ENCODE measurements at regions not wholly inside any gene's neighbourhood (a gene's known extent, or its start where the extent isn't known, plus 50 kb on each side); places are given as distances from the start of the nearest gene placed in this dataset.

GRCh38 chr9:12414514-12414913 is 278.7 kb upstream of the TYRP1 start:
- no peaks in the 10 kb centered on the region for H3F3A ChIP-seq (ENCODE audit: low read length, unreplicated experiment)
- H3K4me1 ChIP-seq (ENCODE audit: insufficient read depth, low read length): no peaks in the 10 kb centered on the region
- H3K27me3 ChIP-seq (ENCODE audit: low read length): no peaks in the 10 kb centered on the region
- H3K4me3 ChIP-seq (ENCODE audit: low read length): no peak overlapping the region
- intact Hi-C loops (cut with micrococcal nuclease): no loop called here
- H3K9me3 ChIP-seq (ENCODE audit: low read length): no peaks in the 10 kb centered on the region
- no peaks in the 10 kb centered on the region for H3K36me3 ChIP-seq (ENCODE audit: low read depth, low read length)
- no peaks in the 10 kb centered on the region for H3K79me2 ChIP-seq (ENCODE audit: low read length)
- BruUV-seq (replicated peaks): no TSS peak
- no peaks in the 10 kb centered on the region for H4K20me1 ChIP-seq (ENCODE audit: low read length)
- H3K9ac ChIP-seq (ENCODE audit: low read length): no peak overlapping the region
- no peak overlapping the region for H2AFZ ChIP-seq (ENCODE audit: low read length)
- TF ChIP-seq CTCF (conservative IDR thresholded peaks at IDR 0.05; ENCODE audit: low read depth, low read length): no peak
- TF ChIP-seq EZH2phosphoT487 (IDR thresholded peaks at IDR 0.05; ENCODE audit: borderline replicate concordance, low read length): no peak
- no peak for TF ChIP-seq EZH2 (IDR thresholded peaks at IDR 0.05; ENCODE audit: low read length, unreplicated experiment)
- DNase-seq (no peak), ATAC-seq (no peak)
- H3K27ac ChIP-seq (ENCODE audit: low read length): no peak overlapping the region
- H3K9me2 ChIP-seq (replicated peaks; ENCODE audit: low read length): no peaks in the 10 kb centered on the region
- CTCF ChIA-PET: no interaction called here
- POLR2A ChIA-PET (ENCODE audit: unreplicated experiment): no interaction called here
- H3K4me2 ChIP-seq (ENCODE audit: low read length): no peak overlapping the region

GRCh38 chr9:12415361-12415760 is 277.8 kb upstream of the TYRP1 start:
- DNase-seq: peak; percentile 16
- no peaks in the 10 kb centered on the region for H3K4me1 ChIP-seq (ENCODE audit: insufficient read depth, low read length)
- H3K79me2 ChIP-seq (ENCODE audit: low read length): no peaks in the 10 kb centered on the region
- H3K9ac ChIP-seq (ENCODE audit: low read length): no peak overlapping the region
- intact Hi-C loops (cut with micrococcal nuclease): no loop called here
- TF ChIP-seq EZH2 (IDR thresholded peaks at IDR 0.05; ENCODE audit: low read length, unreplicated experiment) (no peak), EZH2phosphoT487 (IDR thresholded peaks at IDR 0.05; ENCODE audit: borderline replicate concordance, low read length) (no peak), CTCF (conservative IDR thresholded peaks at IDR 0.05; ENCODE audit: low read depth, low read length) (no peak)
- no peaks in the 10 kb centered on the region for H3F3A ChIP-seq (ENCODE audit: low read length, unreplicated experiment)
- ChIA-PET CTCF (no interaction called here), POLR2A (ENCODE audit: unreplicated experiment) (no interaction called here)
- H3K27me3 ChIP-seq (ENCODE audit: low read length): no peaks in the 10 kb centered on the region
- no peak; the same call in 1 of the 2 replicates for ATAC-seq
- H2AFZ ChIP-seq (ENCODE audit: low read length): no peak overlapping the region
- no TSS peak for BruUV-seq (replicated peaks)
- H3K27ac ChIP-seq (ENCODE audit: low read length): no peak overlapping the region
- no peak overlapping the region for H3K4me3 ChIP-seq (ENCODE audit: low read length)
- no peaks in the 10 kb centered on the region for H4K20me1 ChIP-seq (ENCODE audit: low read length)
- no peak overlapping the region for H3K4me2 ChIP-seq (ENCODE audit: low read length)
- H3K9me3 ChIP-seq (ENCODE audit: low read length): no peaks in the 10 kb centered on the region
- no peaks in the 10 kb centered on the region for H3K36me3 ChIP-seq (ENCODE audit: low read depth, low read length)
- no peaks in the 10 kb centered on the region for H3K9me2 ChIP-seq (replicated peaks; ENCODE audit: low read length)

- DNase-seq (no peak), ATAC-seq (no peak)
- no peaks in the 10 kb centered on the region for H3F3A ChIP-seq (ENCODE audit: low read length, unreplicated experiment)
- H3K27me3 ChIP-seq (ENCODE audit: low read length): no peaks in the 10 kb centered on the region
- POLR2A ChIA-PET (ENCODE audit: unreplicated experiment): no interaction called here
- TF ChIP-seq EZH2 (IDR thresholded peaks at IDR 0.05; ENCODE audit: low read length, unreplicated experiment): no peak
- no peak for TF ChIP-seq CTCF (conservative IDR thresholded peaks at IDR 0.05; ENCODE audit: low read depth, low read length)
- no peak for TF ChIP-seq EZH2phosphoT487 (IDR thresholded peaks at IDR 0.05; ENCODE audit: borderline replicate concordance, low read length)
- H3K9ac ChIP-seq (ENCODE audit: low read length): no peak overlapping the region
- H3K36me3 ChIP-seq (ENCODE audit: low read depth, low read length): no peaks in the 10 kb centered on the region
- no peaks in the 10 kb centered on the region for H3K9me3 ChIP-seq (ENCODE audit: low read length)
- no peak overlapping the region for H3K4me3 ChIP-seq (ENCODE audit: low read length)
- H3K79me2 ChIP-seq (ENCODE audit: low read length): no peaks in the 10 kb centered on the region
- H3K27ac ChIP-seq (ENCODE audit: low read length): no peak overlapping the region
- no peaks in the 10 kb centered on the region for H4K20me1 ChIP-seq (ENCODE audit: low read length)
- no peaks in the 10 kb centered on the region for H3K4me1 ChIP-seq (ENCODE audit: insufficient read depth, low read length)
- no peak overlapping the region for H2AFZ ChIP-seq (ENCODE audit: low read length)
- CTCF ChIA-PET: no interaction called here
- no peaks in the 10 kb centered on the region for H3K9me2 ChIP-seq (replicated peaks; ENCODE audit: low read length)
- intact Hi-C loops (cut with micrococcal nuclease): no loop called here
- no TSS peak for BruUV-seq (replicated peaks)
- H3K4me2 ChIP-seq (ENCODE audit: low read length): no peak overlapping the region
Observed at GRCh38 chr9:12416716-12417115, 276.5 kb upstream of the TYRP1 start.
